Lung (tissue), 11 donors: ENCODE measurements at regions not wholly inside any gene's neighbourhood (a gene's known extent, or its start where the extent isn't known, plus 50 kb on each side); places are given as distances from the start of the nearest gene placed in this dataset.

ENCODE experiments used
- ATAC-seq: fragments of 200-7000 bp; cut with Tn5 transposase; one replicate; pipeline ENCODE4 v1.9.1; 2020; ENCODE audit warnings: moderate number of reproducible peaks; ENCODE audit not compliant: insufficient read depth, low FRiP score
- DNase-seq, 3 donors: peaks; one replicate each; pipeline ENCODE4 v3.0.0-alpha.2; 2013 to 2017
- H3K27ac ChIP-seq, 2 donors: one replicate each; pipeline ENCODE4 v1.5.1; 2013; ENCODE audit warnings: mild to moderate bottlenecking in 2 of 2, moderate library complexity in 2 of 2, control low read depth in 1 of 2, inconsistent platforms in 1 of 2, low read depth in 1 of 2, low read length in 1 of 2
- H3K27me3 ChIP-seq, 3 donors: one replicate each; pipeline ENCODE4 v1.5.1; 2013; ENCODE audit warnings: low read length in 2 of 3; ENCODE audit not compliant: control insufficient read depth in 3 of 3, insufficient read depth in 3 of 3
- H3K36me3 ChIP-seq, 4 donors: one replicate each; pipeline ENCODE4 v1.5.1; 2013; ENCODE audit warnings: low read length in 4 of 4, mild to moderate bottlenecking in 1 of 4, moderate library complexity in 1 of 4; ENCODE audit not compliant: control insufficient read depth in 4 of 4, insufficient read depth in 4 of 4
- H3K4me1 ChIP-seq, 5 donors: one replicate each; pipeline ENCODE4 v1.5.1; 2013; ENCODE audit warnings: low read length in 5 of 5, mild to moderate bottlenecking in 2 of 5, moderate library complexity in 1 of 5; ENCODE audit not compliant: control insufficient read depth in 5 of 5, insufficient read depth in 5 of 5
- H3K4me3 ChIP-seq: one replicate; pipeline ENCODE4 v1.5.1; 2013; ENCODE audit warnings: mild to moderate bottlenecking, control low read depth, moderate library complexity
- H3K9ac ChIP-seq, 2 donors: one replicate each; pipeline ENCODE4 v1.5.1; 2013; ENCODE audit warnings: low read length in 2 of 2, control low read depth in 1 of 2; ENCODE audit not compliant: insufficient read depth in 1 of 2
- H3K9me3 ChIP-seq, 4 donors: one replicate each; pipeline ENCODE4 v1.5.1; 2013; ENCODE audit warnings: low read length in 3 of 4, mild to moderate bottlenecking in 1 of 4, moderate library complexity in 1 of 4; ENCODE audit not compliant: control insufficient read depth in 4 of 4, insufficient read depth in 3 of 4
- CTCF ChIP-seq: IDR thresholded peaks from 2 replicates; pipeline ENCODE4 v1.5.1; 2012; ENCODE audit warnings: mild to moderate bottlenecking; ENCODE audit errors: control extremely low read depth, extremely low read depth
- WGBS, 2 donors: extraction: QIAGEN DNeasy Blood & Tissue Kit; methylation state at CpG; one replicate each; pipeline ENCODE4 v1.1.7; 2013; 5-methylcytosine and 5-hydroxymethylcytosine counted together
- donor health status: control.
- donor health status: control.
- donor health status: Bipolar disorder and iron deficiency.
- donor health status: healthy.
- donor health status: DM: yes; HTN: yes; CAD: no.

- Histone ChIP-seq H3K9ac (no peak overlapping the region), H3K9me3 (no peaks in the 10 kb centered on the region), H3K4me3 (no peak overlapping the region), H3K27me3 (no peaks in the 10 kb centered on the region), H3K4me1 (peaks cover 0 to 2% (median 0%) of the 10 kb centered on the region in 5 donors), H3K36me3 (no peaks in the 10 kb centered on the region), H3K27ac (no peak overlapping the region)
- WGBS, 2 donors = 73 to 89% methylated on average over 2 of the region's 2 CpGs
- ATAC-seq (no peak), DNase-seq (no peak)
- TF ChIP-seq CTCF = no peak
Observed at GRCh38 chr2:147086715-147087114, 758.1 kb upstream of the ACVR2A start.

GRCh38 chr2:147083664-147084063 is 761.2 kb upstream of the ACVR2A start:
- Histone ChIP-seq H3K27ac (no peak overlapping the region), H3K27me3 (no peaks in the 10 kb centered on the region), H3K9me3 (peaks cover 0 to 1% (median 0%) of the 10 kb centered on the region in 4 donors), H3K4me1 (peaks cover 0 to 2% (median 0%) of the 10 kb centered on the region in 5 donors), H3K4me3 (no peak overlapping the region), H3K9ac (no peak overlapping the region), H3K36me3 (no peaks in the 10 kb centered on the region)
- WGBS, 2 donors = 82 to 91% methylated on average over 4 of the region's 4 CpGs
- ATAC-seq = no peak
- DNase-seq = no peak
- TF ChIP-seq CTCF = no peak

- peak; percentile 50 to 81 (median 74) for DNase-seq
- 42 to 43% methylated on average over 3 of the region's 3 CpGs for WGBS, 2 donors
Observed at GRCh38 chr2:147082850-147083522, 761.8 kb upstream of the ACVR2A start.

More at GRCh38 chr2:147082850-147083522, 761.8 kb upstream of the ACVR2A start:
- Histone ChIP-seq H3K36me3 (no peaks in the 10 kb centered on the region), H3K9ac (no peak overlapping the region), H3K9me3 (peaks cover 0 to 1% (median 0%) of the 10 kb centered on the region in 4 donors), H3K27ac (no peak overlapping the region), H3K4me3 (no peak overlapping the region), H3K27me3 (no peaks in the 10 kb centered on the region), H3K4me1 (peaks cover 0 to 2% (median 0%) of the 10 kb centered on the region in 5 donors)
- ATAC-seq = peak; percentile 66
- peak; percentile 24 for TF ChIP-seq CTCF
